VCaP (cell line): ENCODE measurements at regions not wholly inside any gene's neighbourhood (a gene's known extent, or its start where the extent isn't known, plus 50 kb on each side); places are given as distances from the start of the nearest gene placed in this dataset.

Experiments
- H3K27ac ChIP-seq: fragments of 450-650 bp; 2 replicates; pipeline ENCODE4 v1.5.1; 2017
- CTCF ChIP-seq: fragments of 450-650 bp; conservative IDR thresholded peaks from 2 replicates; pipeline ENCODE4 v1.5.1; 2017; ENCODE audit warnings: mild to moderate bottlenecking, moderate library complexity

GRCh38 chr13:103812558-103812957, 746.3 kb upstream of the SLC10A2 start:
- no peak overlapping the region for H3K27ac ChIP-seq
- TF ChIP-seq CTCF: no peak

GRCh38 chr13:103810026-103810425, 743.8 kb upstream of the SLC10A2 start:
- TF ChIP-seq CTCF: no peak
- H3K27ac ChIP-seq: no peak overlapping the region

DNA sequence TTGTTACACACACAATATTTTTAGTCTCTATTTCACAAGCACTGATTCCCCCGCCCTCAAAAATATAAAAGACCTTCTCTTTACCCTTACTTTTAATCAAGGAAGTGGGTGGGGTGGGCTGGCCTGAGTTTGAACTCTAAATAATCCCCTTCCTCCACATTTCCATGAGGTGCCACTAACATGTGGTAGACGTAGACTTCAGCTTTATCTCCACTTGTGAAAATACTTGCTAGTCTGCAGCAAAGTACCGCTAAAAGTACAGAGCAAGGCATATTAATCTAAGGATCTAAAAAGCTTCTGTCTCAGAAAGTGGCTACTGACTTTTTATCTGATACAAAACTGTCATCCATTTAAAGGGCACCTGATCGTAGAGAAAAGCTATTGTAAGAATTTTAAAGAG, 739.6 kb upstream of the SLC10A2 start:
- no peak for TF ChIP-seq CTCF
- no peak overlapping the region for H3K27ac ChIP-seq

DNA sequence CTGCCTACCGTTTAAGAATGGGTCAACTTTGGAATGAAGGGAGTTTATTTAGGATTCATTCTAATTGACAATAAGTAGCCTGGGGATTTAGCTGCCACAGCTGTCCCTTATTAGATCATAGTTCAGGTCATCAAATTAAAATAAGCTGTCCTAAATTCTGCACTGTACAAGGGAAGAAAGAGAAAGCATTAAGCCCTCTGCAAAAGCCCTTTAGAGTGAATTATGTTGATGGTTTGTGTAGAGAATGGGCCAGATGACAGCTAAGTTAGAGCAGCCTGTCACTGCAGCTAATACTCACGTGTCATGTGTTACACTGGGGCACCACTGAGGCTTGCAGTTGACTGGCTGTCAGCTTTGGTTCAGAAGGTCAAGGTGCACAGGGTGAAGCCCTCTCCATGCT, 737.1 kb upstream of the SLC10A2 start:
- TF ChIP-seq CTCF: no peak
- no peak overlapping the region for H3K27ac ChIP-seq

GRCh38 chr13:103799028-103799427, 732.8 kb upstream of the SLC10A2 start:
- peak; percentile 51 for TF ChIP-seq CTCF
- no peak overlapping the region for H3K27ac ChIP-seq

GRCh38 chr13:103795892-103796478, 729.8 kb upstream of the SLC10A2 start:
- no peak for TF ChIP-seq CTCF
- no peak overlapping the region for H3K27ac ChIP-seq

DNA sequence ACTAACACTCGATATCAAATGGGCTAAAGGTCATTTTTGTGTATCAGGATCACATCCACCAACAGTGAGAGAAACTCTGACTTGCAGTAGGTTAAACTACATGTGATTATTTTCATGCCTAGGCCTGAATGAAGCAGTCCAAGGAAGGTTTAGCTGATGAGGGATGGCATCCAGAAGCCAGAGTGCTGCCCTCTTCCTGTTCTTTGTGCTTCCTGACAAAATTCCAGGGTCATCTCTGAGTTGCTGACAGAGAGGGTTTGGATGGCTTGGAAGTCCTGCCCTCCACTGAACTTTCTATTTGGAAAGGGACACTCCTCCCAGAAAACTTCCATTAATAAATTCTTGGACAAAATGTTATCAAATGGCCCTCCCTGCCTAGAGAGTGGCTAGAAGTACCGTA, 728.3 kb upstream of the SLC10A2 start:
- TF ChIP-seq CTCF: no peak
- H3K27ac ChIP-seq: no peak overlapping the region
